ENCODE measurements at regions not wholly inside any gene's neighbourhood (a gene's known extent, or its start where the extent isn't known, plus 50 kb on each side); places are given as distances from the start of the nearest gene placed in this dataset.

- TF ChIP-seq CTCF (IDR thresholded peaks at IDR 0.05) (no peak), POLR2A (IDR thresholded peaks at IDR 0.05) (no peak), POLR2AphosphoS5 (IDR thresholded peaks at IDR 0.05; ENCODE audit: insufficient read depth in 1 of 2, low read depth in 1 of 2) (no peak)
These were observed 51.5 kb upstream of the DCC start for GRCh38 chr18:52288403-52289004.

All from vagina (tissue), 2 donors.